Putamen (tissue), 1 donor: ENCODE measurements at regions not wholly inside any gene's neighbourhood (a gene's known extent, or its start where the extent isn't known, plus 50 kb on each side); places are given as distances from the start of the nearest gene placed in this dataset.

ENCODE experiments used
- DNase-seq: peaks from one replicate; pipeline ENCODE4 v3.0.0-alpha.2; 2016; ENCODE audit warnings: low spot score

- DNase-seq: no peak
These were observed 177.1 kb downstream of the PARM1 start for GRCh38 chr4:75110061-75110460.

GRCh38 chr4:75107755-75108612 lies 175.1 kb downstream of the PARM1 start:
- DNase-seq: no peak

- DNase-seq: no peak
These were observed 169.8 kb downstream of the PARM1 start for GRCh38 chr4:75102787-75103085.

GRCh38 chr4:75101906-75102786 lies 169.2 kb downstream of the PARM1 start:
- no peak for DNase-seq
